ENCODE measurements at regions not wholly inside any gene's neighbourhood (a gene's known extent, or its start where the extent isn't known, plus 50 kb on each side); places are given as distances from the start of the nearest gene placed in this dataset.

DNA sequence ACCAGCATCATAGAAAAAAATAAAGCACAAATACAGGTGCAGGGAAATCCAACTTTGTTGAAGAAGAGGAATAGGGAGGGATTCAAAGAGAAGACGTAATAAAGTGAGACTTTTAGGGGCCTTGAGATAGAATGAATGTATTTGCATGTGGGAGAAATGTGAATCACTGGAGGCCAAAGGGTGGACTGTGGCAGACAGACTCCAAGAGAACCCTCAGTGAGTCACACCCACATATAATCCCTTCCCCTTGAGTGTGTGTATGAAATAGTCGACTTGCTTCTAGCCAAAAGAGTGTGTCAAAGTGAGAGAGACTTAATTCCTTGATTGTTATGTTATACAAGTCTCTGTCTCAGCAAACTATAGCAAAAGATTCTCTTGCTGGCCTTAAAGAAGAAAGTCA, 101.3 kb upstream of the GHITM start:
- no peak overlapping the region for H3K27ac ChIP-seq (ENCODE audit: low read depth in 1 of 2, low read length in 2 of 2)
- H3K36me3 ChIP-seq (replicated peaks in 1 of 2; ENCODE audit: control insufficient read depth in 1 of 2, insufficient read depth in 2 of 2, low read length in 2 of 2): no peaks in the 10 kb centered on the region
- TF ChIP-seq, protein P1, sequence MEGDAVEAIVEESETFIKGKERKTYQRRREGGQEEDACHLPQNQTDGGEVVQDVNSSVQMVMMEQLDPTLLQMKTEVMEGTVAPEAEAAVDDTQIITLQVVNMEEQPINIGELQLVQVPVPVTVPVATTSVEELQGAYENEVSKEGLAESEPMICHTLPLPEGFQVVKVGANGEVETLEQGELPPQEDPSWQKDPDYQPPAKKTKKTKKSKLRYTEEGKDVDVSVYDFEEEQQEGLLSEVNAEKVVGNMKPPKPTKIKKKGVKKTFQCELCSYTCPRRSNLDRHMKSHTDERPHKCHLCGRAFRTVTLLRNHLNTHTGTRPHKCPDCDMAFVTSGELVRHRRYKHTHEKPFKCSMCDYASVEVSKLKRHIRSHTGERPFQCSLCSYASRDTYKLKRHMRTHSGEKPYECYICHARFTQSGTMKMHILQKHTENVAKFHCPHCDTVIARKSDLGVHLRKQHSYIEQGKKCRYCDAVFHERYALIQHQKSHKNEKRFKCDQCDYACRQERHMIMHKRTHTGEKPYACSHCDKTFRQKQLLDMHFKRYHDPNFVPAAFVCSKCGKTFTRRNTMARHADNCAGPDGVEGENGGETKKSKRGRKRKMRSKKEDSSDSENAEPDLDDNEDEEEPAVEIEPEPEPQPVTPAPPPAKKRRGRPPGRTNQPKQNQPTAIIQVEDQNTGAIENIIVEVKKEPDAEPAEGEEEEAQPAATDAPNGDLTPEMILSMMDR (IDR thresholded peaks at IDR 0.05): no peak
- no peaks in the 10 kb centered on the region for H3K27me3 ChIP-seq (ENCODE audit: control insufficient read depth in 2 of 2, insufficient read depth in 2 of 2, low read length in 2 of 2)
- Mint-ChIP-seq H3K27me3 (ENCODE audit: low read depth in 3 of 3) (peaks cover 1 to 2% (median 2%) of the 10 kb centered on the region in 3 donors), H3K9me3 (peaks cover 0 to 3% (median 0%) of the 10 kb centered on the region in 7 donors), H3K4me1 (no peaks in the 10 kb centered on the region), H3K27ac (no peak overlapping the region), H3K36me3 (no peaks in the 10 kb centered on the region), H3K4me3 (no peak overlapping the region)
- H3K9me3 ChIP-seq (replicated peaks in 1 of 2; ENCODE audit: control insufficient read depth in 1 of 2, insufficient read depth in 1 of 2, low read length in 2 of 2): no peaks in the 10 kb centered on the region
- H3K9ac ChIP-seq (ENCODE audit: insufficient read depth, low read length, poor library complexity, severe bottlenecking): no peak overlapping the region
- DNase-seq: no peak
- H2AFZ ChIP-seq (ENCODE audit: insufficient read depth, low read depth, low read length, poor library complexity, severe bottlenecking): no peak overlapping the region
- intact Hi-C loops (cut with micrococcal nuclease): no loop called here
- H3K4me1 ChIP-seq (ENCODE audit: control insufficient read depth in 1 of 2, insufficient read depth in 2 of 2, low read length in 2 of 2): no peaks in the 10 kb centered on the region
- no peaks in the 10 kb centered on the region for H3K79me2 ChIP-seq (ENCODE audit: insufficient read depth, low read length)
- H4K20me1 ChIP-seq (ENCODE audit: insufficient read depth, low read length): no peaks in the 10 kb centered on the region
- WGBS (ENCODE audit: insufficient coverage): 83% methylated on average over 1 of the region's 2 CpGs
- no peak overlapping the region for H3K4me2 ChIP-seq (replicated peaks; ENCODE audit: extremely low read depth, low read length, poor library complexity, severe bottlenecking)
- H3K4me3 ChIP-seq (replicated peaks in 1 of 3; ENCODE audit: low read depth in 2 of 3, low read length in 3 of 3): no peak overlapping the region

DNA sequence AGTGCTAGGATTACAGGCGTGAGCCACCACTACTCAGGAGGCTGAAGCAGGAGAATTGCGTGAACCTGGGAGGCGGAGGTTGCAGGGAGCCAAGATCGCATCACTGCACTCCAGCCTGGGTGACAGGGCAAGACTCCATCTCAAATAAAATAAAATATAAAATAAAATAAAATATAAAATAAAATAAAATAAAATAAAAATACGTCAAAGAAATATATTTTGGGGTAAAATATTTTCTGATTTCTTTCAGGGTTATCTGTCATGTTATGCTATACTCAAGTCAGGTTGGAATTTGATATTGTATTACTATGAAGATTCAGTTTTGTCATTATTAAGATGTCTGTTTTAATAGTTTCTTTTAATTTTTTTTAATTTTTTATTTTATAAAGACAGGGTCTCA, 99.4 kb upstream of the GHITM start:
- H4K20me1 ChIP-seq (ENCODE audit: insufficient read depth, low read length): no peaks in the 10 kb centered on the region
- Mint-ChIP-seq H3K27ac (no peak overlapping the region), H3K36me3 (no peaks in the 10 kb centered on the region), H3K4me3 (no peak overlapping the region), H3K4me1 (no peaks in the 10 kb centered on the region), H3K27me3 (ENCODE audit: low read depth in 3 of 3) (peaks cover 0 to 2% (median 2%) of the 10 kb centered on the region in 3 donors), H3K9me3 (peaks cover 0 to 3% (median 0%) of the 10 kb centered on the region in 7 donors)
- H3K27ac ChIP-seq (ENCODE audit: low read depth in 1 of 2, low read length in 2 of 2): no peak overlapping the region
- intact Hi-C loops (cut with micrococcal nuclease): no loop called here
- no peaks in the 10 kb centered on the region for H3K36me3 ChIP-seq (replicated peaks in 1 of 2; ENCODE audit: control insufficient read depth in 1 of 2, insufficient read depth in 2 of 2, low read length in 2 of 2)
- H2AFZ ChIP-seq (ENCODE audit: insufficient read depth, low read depth, low read length, poor library complexity, severe bottlenecking): no peak overlapping the region
- no peaks in the 10 kb centered on the region for H3K27me3 ChIP-seq (ENCODE audit: control insufficient read depth in 2 of 2, insufficient read depth in 2 of 2, low read length in 2 of 2)
- DNase-seq: no peak
- no peak overlapping the region for H3K4me3 ChIP-seq (replicated peaks in 1 of 3; ENCODE audit: low read depth in 2 of 3, low read length in 3 of 3)
- H3K4me2 ChIP-seq (replicated peaks; ENCODE audit: extremely low read depth, low read length, poor library complexity, severe bottlenecking): no peak overlapping the region
- H3K9me3 ChIP-seq (replicated peaks in 1 of 2; ENCODE audit: control insufficient read depth in 1 of 2, insufficient read depth in 1 of 2, low read length in 2 of 2): no peaks in the 10 kb centered on the region
- WGBS (ENCODE audit: insufficient coverage): 78% methylated on average over 1 of the region's 5 CpGs
- no peak overlapping the region for H3K9ac ChIP-seq (ENCODE audit: insufficient read depth, low read length, poor library complexity, severe bottlenecking)
- H3K79me2 ChIP-seq (ENCODE audit: insufficient read depth, low read length): no peaks in the 10 kb centered on the region
- no peaks in the 10 kb centered on the region for H3K4me1 ChIP-seq (ENCODE audit: control insufficient read depth in 1 of 2, insufficient read depth in 2 of 2, low read length in 2 of 2)
- TF ChIP-seq, protein P1 (IDR thresholded peaks at IDR 0.05): no peak

Measured in CD14-positive monocyte (primary cell).